K562 (cell line): ENCODE measurements at regions not wholly inside any gene's neighbourhood (a gene's known extent, or its start where the extent isn't known, plus 50 kb on each side); places are given as distances from the start of the nearest gene placed in this dataset.

Source experiments
- ATAC-seq: fragments of 200-7000 bp; cut with Tn5 transposase; 3 replicates; pipeline ENCODE4 v1.9.1; 2020; ENCODE audit warnings: moderate library complexity
- BruUV-seq: library from RNA; stranded (reverse); fragments of 400-500 nt; replicated peaks from 2 replicates; lab custom pipeline; 2021; lab: Mats Ljungman, UMichigan
- CTCF ChIA-PET: fragments of 300-600 bp; formaldehyde crosslinking; extraction: SDS; loops from one replicate; lab custom pipeline; 2021; ENCODE audit warnings: low intra/inter-chr PET ratio; lab: Yijun Ruan, JAX
- POLR2A ChIA-PET: fragments of 300-600, 350-650 bp; sonication (Branson Sonifier 250); formaldehyde crosslinking; extraction: SDS; loops from one replicate; lab custom pipeline; 2021; ENCODE audit warnings: antibody characterized with exemption, inconsistent platforms; lab: Yijun Ruan, JAX
- DNase-seq, 4 experiments: peaks; one replicate each; pipeline versions ENCODE4 v3.0.0 to v3.0.0-alpha.2; 2011 to 2018; ENCODE audit warnings: low spot score in 3 of 4, mixed read lengths in 3 of 4; ENCODE audit errors: extremely low read depth in 1 of 4
- FAIRE-seq: peaks from 2 replicates; lab custom pipeline; 2011; peaks lifted over from hg19 to GRCh38; lab: Jason Lieb, UNC
- H2AFZ ChIP-seq: 2 replicates; pipeline ENCODE4 v1.6.0; 2011; ENCODE audit warnings: low read depth, low read length, control low read depth, inconsistent platforms
- H3K27ac ChIP-seq: fragments of 200-600 bp; 3 replicates; pipeline ENCODE4 v1.8.0; 2011; ENCODE audit warnings: low read depth, mild to moderate bottlenecking, control low read depth, inconsistent platforms, low read length, moderate library complexity, mixed read lengths; ENCODE audit errors: extremely low read depth
- H3K27me3 ChIP-seq, 2 experiments: fragments of 300-600 bp in 1 of 2; 2 replicates in 1 of 2; 3 replicates in 1 of 2; pipeline versions ENCODE4 v1.6.0 to v1.8.0; 2011; ENCODE audit warnings: inconsistent platforms in 2 of 2, low read length in 2 of 2, mild to moderate bottlenecking in 1 of 2, mixed read lengths in 1 of 2, moderate library complexity in 1 of 2; ENCODE audit not compliant: control insufficient read depth in 2 of 2, insufficient read depth in 2 of 2
- H3K36me3 ChIP-seq: fragments of 300-600 bp; 3 replicates; pipeline ENCODE4 v1.8.0; 2011; ENCODE audit warnings: mild to moderate bottlenecking, low read length, inconsistent platforms; ENCODE audit not compliant: control insufficient read depth, insufficient read depth
- H3K4me1 ChIP-seq, 2 experiments: fragments of 200-600 bp in 1 of 2; replicated peaks in 1 of 2; 2 replicates in 1 of 2; 3 replicates in 1 of 2; pipeline versions ENCODE4 v1.5.1 to v1.8.0; 2011; ENCODE audit warnings: inconsistent platforms in 2 of 2, low read length in 2 of 2, mild to moderate bottlenecking in 1 of 2, mixed read lengths in 1 of 2, moderate library complexity in 1 of 2; ENCODE audit not compliant: control insufficient read depth in 2 of 2, insufficient read depth in 2 of 2
- H3K4me2 ChIP-seq: 2 replicates; pipeline ENCODE4 v1.6.1; 2011; ENCODE audit warnings: low read length, control low read depth, inconsistent platforms, mixed read lengths; ENCODE audit not compliant: insufficient read depth
- H3K4me3 ChIP-seq: fragments of 200-600 bp; sonication (generic), shearing (Covaris generic); 2 replicates; pipeline ENCODE4 v1.5.1; 2016; ENCODE audit warnings: control low read depth, inconsistent platforms
- H3K79me2 ChIP-seq: fragments of 200-600 bp; 3 replicates; pipeline ENCODE4 v1.8.0; 2011; ENCODE audit warnings: low read length, inconsistent platforms; ENCODE audit not compliant: control insufficient read depth, insufficient read depth
- H3K9ac ChIP-seq, 2 experiments: 2 replicates each; pipeline versions ENCODE4 v1.6.0 to v1.6.1; 2011; ENCODE audit warnings: low read depth in 2 of 2, low read length in 2 of 2, control low read depth in 1 of 2, inconsistent platforms in 1 of 2, mild to moderate bottlenecking in 1 of 2, mixed read lengths in 1 of 2; ENCODE audit not compliant: insufficient read depth in 1 of 2
- H3K9me1 ChIP-seq: one replicate; pipeline ENCODE4 v1.6.0; 2011; ENCODE audit warnings: inconsistent platforms, mild to moderate bottlenecking, low read length, moderate library complexity; ENCODE audit not compliant: control insufficient read depth, insufficient read depth
- H3K9me3 ChIP-seq: replicated peaks from 2 replicates; pipeline ENCODE4 v1.5.1; 2011; ENCODE audit warnings: low read depth, low read length, inconsistent platforms; ENCODE audit not compliant: control insufficient read depth, insufficient read depth
- H4K20me1 ChIP-seq: replicated peaks from 2 replicates; pipeline ENCODE4 v1.6.1; 2011; ENCODE audit warnings: low read length, inconsistent platforms, mixed read lengths; ENCODE audit not compliant: control insufficient read depth, insufficient read depth
- ATF7 ChIP-seq: fragments of 450-650 bp; IDR thresholded peaks from 2 replicates; pipeline ENCODE4 v1.7.1; 2014; ENCODE audit warnings: mild to moderate bottlenecking, moderate library complexity
- BRF1 ChIP-seq: IDR thresholded peaks from 3 replicates; pipeline ENCODE4 v1.6.1; 2011; ENCODE audit warnings: borderline replicate concordance, mild to moderate bottlenecking; ENCODE audit not compliant: insufficient read length; ENCODE audit errors: extremely low read depth
- CCNT2 ChIP-seq: IDR thresholded peaks from 2 replicates; pipeline ENCODE4 v1.6.1; 2011; ENCODE audit warnings: borderline replicate concordance, low read depth, mild to moderate bottlenecking, moderate library complexity, mixed read lengths, low read length; ENCODE audit not compliant: insufficient read length; ENCODE audit errors: extremely low read depth
- CXXC5 ChIP-seq: fragments of 250-450 bp; sonication (Bioruptor Pico); IDR thresholded peaks from 2 replicates; pipeline ENCODE4 v1.8.0; 2022; ENCODE audit warnings: inconsistent platforms, mild to moderate bottlenecking, moderate library complexity
- EP400 ChIP-seq: fragments of 450-650 bp; IDR thresholded peaks from 2 replicates; pipeline ENCODE4 v1.6.1; 2017; ENCODE audit warnings: antibody characterized with exemption, mild to moderate bottlenecking, moderate library complexity
- FIP1L1 ChIP-seq: fragments of 200-400 bp; formaldehyde crosslinking; IDR thresholded peaks from 2 replicates; pipeline ENCODE4 v1.6.1; 2018; ENCODE audit warnings: mild to moderate bottlenecking, low read depth, low read length; ENCODE audit not compliant: poor library complexity, severe bottlenecking
- ID3 ChIP-seq, 2 experiments: fragments of 250-450 bp in 1 of 2; fragments of 450-650 bp in 1 of 2; sonication (Bioruptor Pico) in 1 of 2; IDR thresholded peaks; 2 replicates each; pipeline versions ENCODE4 v1.6.1 to v1.8.0; 2016 to 2021; ENCODE audit warnings: mild to moderate bottlenecking in 2 of 2, moderate library complexity in 2 of 2, missing compliant biosample characterization in 1 of 2, missing genetic modification characterization in 1 of 2
- LEF1 ChIP-seq: fragments of 450-650 bp; IDR thresholded peaks from 2 replicates; pipeline ENCODE4 v1.6.1; 2016; ENCODE audit warnings: mild to moderate bottlenecking
- MEIS2 ChIP-seq: fragments of 450-650 bp; IDR thresholded peaks from 2 replicates; pipeline ENCODE4 v1.6.1; 2014; ENCODE audit warnings: mild to moderate bottlenecking; ENCODE audit not compliant: partially characterized antibody
- RUNX1 ChIP-seq: sonication (generic); IDR thresholded peaks from 2 replicates; pipeline ENCODE4 v1.6.1; 2016; ENCODE audit warnings: antibody characterized with exemption, low read depth
- STAG1 ChIP-seq: sonication (generic); formaldehyde crosslinking; IDR thresholded peaks from 2 replicates; pipeline ENCODE4 v1.5.0; 2020; ENCODE audit warnings: missing genetic modification reagents, borderline replicate concordance
- STAT5A ChIP-seq: IDR thresholded peaks from 2 replicates; pipeline ENCODE4 v1.6.1; 2012; ENCODE audit warnings: low read length, inconsistent platforms, borderline replicate concordance
- ZFP30 ChIP-seq: fragments of 250-450 bp; sonication (Bioruptor Pico); IDR thresholded peaks from 2 replicates; pipeline ENCODE4 v1.8.0; 2022; ENCODE audit warnings: moderate library complexity, mild to moderate bottlenecking, inconsistent platforms, borderline replicate concordance
- ZNF280A ChIP-seq: fragments of 450-650 bp; IDR thresholded peaks from 2 replicates; pipeline ENCODE4 v1.6.1; 2018; ENCODE audit warnings: mild to moderate bottlenecking, low read depth; ENCODE audit not compliant: partially characterized antibody
- ZNF444 ChIP-seq: fragments of 250-450 bp; sonication (Bioruptor Pico); IDR thresholded peaks from 2 replicates; pipeline ENCODE4 v1.4.0; 2020; ENCODE audit warnings: mild to moderate bottlenecking, moderate library complexity
- WGBS: fragments of 100-300 bp; shearing (Covaris generic); methylation state at CpG from one replicate; pipeline ENCODE4 v1.1.6; 2016; ENCODE audit warnings: low coverage, mixed read lengths; ENCODE audit not compliant: insufficient coverage; ENCODE audit errors: missing lambda C conversion rate; 5-methylcytosine and 5-hydroxymethylcytosine counted together
- in situ Hi-C: fragments of 300-500 bp; cut with MboI; formaldehyde crosslinking; loops from 4 replicates; pipeline ENCODE4 v1.15.0; 2018; ENCODE audit warnings: inconsistent platforms, mixed read lengths
- intact Hi-C: fragments of 100-400 bp; cut with micrococcal nuclease; formaldehyde crosslinking; loops from 2 replicates; pipeline ENCODE4 v1.14.2; 2022

- TF ChIP-seq RUNX1: no peak
- TF ChIP-seq ZNF444 (CRISPR knock-in tag): no peak
- TF ChIP-seq STAG1 (CRISPR knock-in tag): no peak
- no peak for TF ChIP-seq ZFP30 (CRISPR knock-in tag)
- TF ChIP-seq FIP1L1: no peak
These were observed 90.0 kb downstream of the GATA3 start (continued) for GRCh38 chr10:8144496-8144895.

GRCh38 chr10:8146650-8147049, 92.2 kb downstream of the GATA3 start:
- Histone ChIP-seq H3K9me1 (no peaks in the 10 kb centered on the region), H3K9me3 (no peaks in the 10 kb centered on the region), H3K4me3 (no peak overlapping the region), H2AFZ (no peak overlapping the region), H3K27me3 (peaks cover 0 to 14% of the 10 kb centered on the region in 2 experiments; a peak in 1 of 5 replicates), H3K4me2 (no peak overlapping the region), H3K79me2 (no peaks in the 10 kb centered on the region), H3K27ac (no peak overlapping the region), H3K9ac (no peak overlapping the region), H4K20me1 (no peaks in the 10 kb centered on the region), H3K36me3 (no peaks in the 10 kb centered on the region), H3K4me1 (no peaks in the 10 kb centered on the region)
- ChIA-PET CTCF (no interaction called here), POLR2A (no interaction called here)
- in situ Hi-C loops: no loop called here
- DNase-seq (no peak), FAIRE-seq (no peak), ATAC-seq (no peak)
- under 1% methylated on average over 9 of the region's 9 CpGs for WGBS
- no peak for TF ChIP-seq LEF1
- TF ChIP-seq BRF1: no peak
- TF ChIP-seq ATF7: no peak
- TF ChIP-seq CCNT2: no peak
- TF ChIP-seq EP400: no peak
- TF ChIP-seq CXXC5 (CRISPR knock-in tag): no peak
- TF ChIP-seq STAT5A: no peak
- no peak for TF ChIP-seq ID3 (CRISPR knock-in tag; IDR thresholded peaks at IDR 0.05)
- no peak for TF ChIP-seq ID3 (tag; IDR thresholded peaks at IDR 0.05)
- no peak for TF ChIP-seq MEIS2
- TF ChIP-seq ZNF280A: no peak
- intact Hi-C loops: no loop called here
- BruUV-seq: no TSS peak
